GM21723 (cell line): ENCODE measurements at regions not wholly inside any gene's neighbourhood (a gene's known extent, or its start where the extent isn't known, plus 50 kb on each side); places are given as distances from the start of the nearest gene placed in this dataset.
A peak's percentile ranks its signal among the peaks of the same experiment; 100 is the strongest.

ENCODE experiments used
- ATAC-seq: cut with Tn5 transposase; IDR thresholded peaks from one replicate; pipeline ENCODE4 v1.9.1; 2021; ENCODE audit warnings: mild to moderate bottlenecking, moderate library complexity; ENCODE audit not compliant: unreplicated experiment

- no peak for ATAC-seq
Measured at GRCh38 chr2:181114021-181114420, 133.6 kb downstream of the UBE2E3 start.

DNA sequence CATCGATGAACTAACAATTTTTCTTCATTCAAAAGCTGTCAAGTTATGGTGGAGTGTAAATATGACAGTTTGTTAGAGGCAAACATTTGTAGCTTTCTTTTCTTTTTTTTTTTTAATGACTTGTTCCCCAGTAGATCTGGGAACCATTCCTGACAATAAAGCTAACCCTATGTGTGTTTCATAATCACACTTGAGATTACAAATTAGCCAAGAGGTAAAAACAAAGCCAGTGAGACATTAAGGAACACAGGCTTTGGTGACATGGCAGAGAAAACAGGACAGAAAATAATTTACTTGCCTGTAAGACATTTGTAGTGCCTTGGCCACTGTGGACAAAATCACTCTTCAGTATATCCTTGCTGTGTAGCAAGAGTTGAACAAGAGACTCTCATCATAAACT lies 135.9 kb downstream of the UBE2E3 start:
- ATAC-seq: no peak

GRCh38 chr2:181117206-181117925 lies 137.0 kb downstream of the UBE2E3 start:
- no peak for ATAC-seq

GRCh38 chr2:181120625-181121024 lies 140.2 kb downstream of the UBE2E3 start:
- no peak for ATAC-seq

- no peak for ATAC-seq
Measured at GRCh38 chr2:181121996-181122395, 141.6 kb downstream of the UBE2E3 start.

DNA sequence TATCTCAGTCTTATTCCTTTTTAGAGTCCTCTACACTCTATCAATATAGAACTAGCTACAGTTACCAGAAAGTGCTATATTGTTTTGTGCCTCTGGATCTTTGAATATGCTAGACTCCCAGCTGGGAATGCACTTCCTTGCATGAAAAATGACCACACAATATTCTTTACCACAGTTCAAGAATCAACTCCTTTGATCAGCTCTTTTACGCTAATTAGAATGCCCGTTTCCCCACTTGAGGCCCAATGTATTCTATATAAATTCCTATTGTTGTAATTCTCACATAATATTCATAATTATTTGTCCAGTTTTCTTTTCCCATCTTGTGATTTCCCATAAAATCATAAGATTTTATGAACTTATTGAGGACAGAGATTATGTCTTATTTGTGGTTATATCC lies 142.2 kb downstream of the UBE2E3 start:
- no peak for ATAC-seq

GRCh38 chr2:181123798-181124231 lies 143.4 kb downstream of the UBE2E3 start:
- ATAC-seq: peak; percentile 97

DNA sequence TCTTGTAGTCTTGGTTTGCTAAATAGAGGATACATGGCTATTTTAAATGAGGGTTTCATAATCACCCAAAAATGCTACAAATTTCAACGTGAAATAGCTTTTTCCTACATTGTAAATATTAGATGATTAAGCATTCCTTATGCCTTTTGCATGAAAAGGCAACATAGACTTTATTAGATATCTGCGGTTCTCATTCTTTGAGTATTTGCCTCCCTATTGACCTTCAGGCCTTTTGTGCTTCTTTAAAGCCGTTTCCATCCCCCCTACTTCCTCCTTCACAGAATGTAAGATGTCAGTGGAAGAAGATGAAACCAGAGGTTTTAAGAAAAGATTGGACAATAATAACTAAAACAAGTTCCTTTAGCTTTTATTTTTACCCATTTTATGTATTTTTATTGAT lies 144.1 kb downstream of the UBE2E3 start:
- ATAC-seq: no peak

- ATAC-seq: no peak
Measured at GRCh38 chr2:181125359-181125758, 145.0 kb downstream of the UBE2E3 start.

DNA sequence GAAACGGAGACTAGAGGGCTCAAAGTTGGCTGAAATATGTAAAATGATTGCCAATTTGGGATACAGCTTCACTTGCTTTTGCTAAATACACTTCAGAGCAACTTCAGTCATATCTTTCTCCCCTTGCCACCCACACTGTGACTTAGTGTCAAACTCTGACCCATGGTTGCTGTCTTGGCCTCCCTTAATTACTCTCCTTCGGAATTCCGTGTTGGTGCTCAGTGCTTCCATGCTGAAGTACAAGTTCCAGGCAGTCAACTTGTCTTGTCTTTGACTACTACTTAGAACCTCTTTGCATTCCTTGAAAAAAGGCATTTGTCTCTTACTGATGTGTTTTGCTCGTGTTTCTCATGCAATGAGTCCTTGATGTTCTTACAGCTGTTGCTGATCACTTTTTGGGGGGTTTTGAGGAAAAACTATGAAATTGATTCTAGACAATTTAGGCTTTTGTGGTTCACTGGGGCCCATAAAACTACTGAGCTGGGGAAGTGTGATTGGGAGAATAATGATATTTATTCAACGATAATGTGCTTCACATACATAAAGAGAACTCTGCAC lies 146.0 kb downstream of the UBE2E3 start:
- no peak for ATAC-seq

DNA sequence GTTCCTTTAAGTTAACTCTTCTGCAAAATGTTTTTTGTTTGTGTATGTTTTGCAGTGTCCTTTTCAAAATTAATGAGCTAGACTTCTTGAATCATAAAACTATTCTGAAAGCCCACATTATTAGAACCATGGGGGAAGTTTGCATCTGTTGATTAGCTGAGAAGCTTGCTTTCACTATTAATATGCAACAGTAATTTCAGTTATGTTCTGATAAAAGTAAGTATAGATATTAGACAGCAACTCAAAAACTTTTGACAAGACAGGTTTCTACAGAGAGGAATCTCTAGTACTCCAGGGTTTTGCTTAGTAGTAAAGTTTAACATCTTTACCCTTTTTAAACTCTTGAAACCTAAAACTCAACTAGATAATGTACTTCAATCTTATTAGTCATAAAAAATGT lies 147.8 kb downstream of the UBE2E3 start:
- ATAC-seq: peak; percentile 75

DNA sequence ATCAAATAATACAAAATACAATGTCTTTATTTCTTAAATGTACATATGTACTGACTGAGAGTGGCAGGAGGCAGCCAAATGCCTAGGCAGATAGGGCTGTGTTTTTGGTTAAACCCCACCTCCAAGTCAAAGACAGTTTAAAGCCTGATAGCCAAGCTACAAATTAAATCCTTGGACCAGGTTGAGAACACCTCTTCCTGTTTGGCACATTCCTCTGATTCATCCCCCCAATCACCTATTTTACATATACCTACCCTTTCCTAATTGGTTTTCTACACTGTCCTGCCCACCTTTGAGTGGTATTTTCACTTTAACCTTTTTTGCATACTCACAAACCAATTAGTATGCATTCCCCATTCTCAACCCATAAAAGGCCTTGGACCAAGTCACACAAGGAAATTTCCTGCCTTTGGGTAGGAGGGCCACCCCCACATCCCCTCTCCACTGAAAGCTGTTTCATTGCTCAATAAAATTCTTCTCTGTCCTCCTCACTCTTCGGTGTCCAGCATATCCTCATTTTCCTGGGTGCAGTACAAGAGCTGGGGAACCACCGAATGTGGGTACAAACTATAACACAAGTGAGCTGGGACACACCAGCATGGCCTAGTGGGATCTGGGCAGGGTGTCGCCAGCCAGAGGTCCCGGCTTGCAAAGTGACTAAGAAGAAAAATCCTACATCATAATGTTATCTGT lies 149.1 kb downstream of the UBE2E3 start:
- ATAC-seq: no peak

GRCh38 chr2:181130686-181131085 lies 150.3 kb downstream of the UBE2E3 start:
- no peak for ATAC-seq

DNA sequence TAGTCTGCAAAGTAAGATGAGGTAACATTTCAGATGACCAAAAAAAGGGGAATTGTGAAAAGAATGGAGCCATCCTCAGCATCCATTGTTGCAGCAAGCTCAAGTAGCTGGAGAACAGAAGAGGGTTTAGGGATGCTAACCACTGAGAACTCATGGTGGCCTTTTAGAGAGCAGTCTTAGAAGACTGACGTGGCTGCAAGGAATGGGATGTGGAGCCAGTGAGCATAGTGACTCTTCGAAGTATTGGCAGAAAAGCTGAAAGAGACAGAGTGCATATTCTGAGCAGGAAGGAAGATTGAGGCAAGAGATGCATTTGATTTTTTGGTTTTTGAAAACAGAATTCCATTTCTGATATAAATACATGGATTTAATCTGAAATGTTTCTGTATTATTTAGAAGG lies 151.2 kb downstream of the UBE2E3 start:
- ATAC-seq: no peak

- no peak for ATAC-seq
Measured at GRCh38 chr2:181138816-181139215, 158.4 kb downstream of the UBE2E3 start.

DNA sequence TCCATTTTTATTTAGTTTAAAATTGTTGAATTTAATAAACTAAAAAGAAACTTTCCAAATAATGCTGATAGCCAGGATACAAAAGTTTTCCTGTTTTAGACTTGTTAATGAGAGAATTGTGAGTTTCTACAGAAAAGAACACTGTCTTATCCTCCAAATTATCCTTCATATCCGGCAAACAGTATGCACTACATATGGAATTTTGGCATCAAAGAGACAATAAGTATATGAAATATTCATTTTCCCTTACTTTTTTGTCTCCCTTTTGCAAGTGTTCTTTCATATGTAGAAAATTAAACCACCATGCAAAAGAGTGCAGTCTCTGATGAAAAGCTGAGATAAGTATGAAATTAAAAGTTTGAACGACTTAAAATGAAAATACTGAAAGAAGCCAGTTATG lies 159.4 kb downstream of the UBE2E3 start:
- ATAC-seq: no peak

DNA sequence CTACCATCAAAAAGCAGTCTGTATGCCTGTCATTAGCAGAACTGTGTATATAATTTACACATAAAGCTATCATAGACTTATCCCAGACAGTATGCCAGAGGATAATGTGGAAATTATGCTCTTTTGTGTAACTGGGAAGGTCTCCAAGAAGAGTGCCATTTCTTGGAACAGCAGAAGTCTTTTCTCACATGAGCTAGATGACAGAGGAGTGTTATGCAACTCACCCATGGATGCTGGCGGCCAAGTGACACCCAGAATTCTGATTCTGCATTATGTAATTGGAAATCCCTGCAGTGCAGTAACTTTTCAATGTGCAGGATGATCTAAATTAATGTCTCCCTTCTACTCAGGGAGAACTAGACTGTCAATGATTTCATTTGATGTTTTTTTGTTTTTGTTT lies 160.0 kb downstream of the UBE2E3 start:
- ATAC-seq: no peak

DNA sequence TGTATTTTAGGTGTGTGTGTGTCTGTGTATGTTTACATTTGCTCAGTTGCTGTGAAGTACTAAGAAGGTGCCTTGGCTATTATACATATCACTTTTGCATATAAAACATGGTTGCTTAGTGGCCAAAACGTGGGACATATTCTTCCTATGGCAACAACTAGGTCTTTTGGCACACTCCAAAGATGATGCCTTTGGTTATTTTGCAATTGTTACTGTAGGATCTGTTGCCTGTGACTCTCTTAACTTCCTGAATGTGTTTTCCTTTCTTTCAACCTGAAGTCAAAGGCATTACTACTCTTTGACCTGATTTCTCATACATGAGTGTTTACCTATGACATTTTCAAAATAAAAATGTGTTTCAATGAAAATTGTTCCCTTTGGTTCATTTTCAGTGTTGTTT lies 160.5 kb downstream of the UBE2E3 start:
- no peak for ATAC-seq

DNA sequence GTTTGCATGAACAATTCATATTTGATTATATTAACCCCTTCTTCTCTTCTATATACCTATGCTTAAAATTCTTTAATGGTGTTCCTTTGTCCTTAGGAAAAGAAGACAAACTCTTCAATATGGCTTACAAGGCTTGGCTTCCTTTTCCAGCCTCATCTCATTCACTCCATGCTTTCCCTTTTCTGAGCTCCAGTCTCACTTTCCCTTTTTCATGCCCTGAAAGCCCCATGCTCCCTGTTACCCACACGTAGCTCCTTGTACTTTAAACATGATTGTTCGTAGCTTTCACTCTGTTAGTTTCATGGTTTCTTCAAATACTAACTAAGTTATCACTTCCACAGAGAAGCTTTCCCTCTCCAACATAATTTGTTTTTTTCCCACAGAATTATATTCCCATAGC lies 161.3 kb downstream of the UBE2E3 start:
- no peak for ATAC-seq

DNA sequence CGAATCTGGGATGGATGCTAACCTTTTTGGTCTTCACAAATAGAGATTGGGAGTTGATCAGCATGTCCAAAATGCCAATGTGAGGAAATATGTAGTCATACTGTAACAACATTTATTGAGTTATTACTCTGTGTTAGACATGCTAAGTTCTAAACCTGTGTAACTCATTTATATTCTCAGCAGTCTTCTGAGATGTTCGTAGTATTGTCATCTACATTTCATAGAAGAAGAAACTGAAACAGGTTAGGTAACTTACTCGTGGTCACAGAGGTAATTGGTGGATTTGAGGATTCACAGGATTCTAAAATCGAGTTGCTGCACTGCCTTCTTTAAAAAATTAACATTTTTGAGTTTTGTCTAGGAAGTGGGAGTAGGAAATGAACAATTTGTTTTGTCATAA lies 162.1 kb downstream of the UBE2E3 start:
- ATAC-seq: no peak

- no peak for ATAC-seq
Measured at GRCh38 chr2:181143790-181144300, 163.4 kb downstream of the UBE2E3 start.

GRCh38 chr2:181145645-181146044 lies 165.2 kb downstream of the UBE2E3 start:
- ATAC-seq: no peak
